ENCODE measurements at regions not wholly inside any gene's neighbourhood (a gene's known extent, or its start where the extent isn't known, plus 50 kb on each side); places are given as distances from the start of the nearest gene placed in this dataset.

DNA sequence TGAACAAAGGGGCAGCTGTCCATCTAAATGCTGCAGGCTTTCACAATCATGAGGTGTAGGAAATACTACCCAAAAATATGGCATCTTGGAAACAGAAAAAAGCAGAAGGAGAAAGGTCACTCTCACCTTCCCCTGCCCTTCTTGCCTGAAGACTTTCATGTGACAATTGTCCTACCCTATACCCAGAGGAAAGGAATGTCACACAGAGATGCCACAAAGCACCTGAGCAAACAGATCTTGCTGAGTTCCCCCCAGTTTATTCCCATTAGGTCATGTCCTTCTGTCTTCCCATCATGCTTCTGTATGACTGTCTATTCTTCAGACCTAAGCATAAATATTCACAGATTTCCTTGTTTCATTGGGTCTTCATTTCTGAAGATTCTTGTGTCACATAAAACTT is 95.5 kb upstream of the KCNK12 start:
- CTCF ChIA-PET (ENCODE audit: partially characterized antibody) = interaction anchor here (0.9 to 9.2 kb wide), 3 partner anchors 12 to 101 kb away, joined by 3 to 64 read pairs (median 4); no protein-coding TSS in a partner anchor
- POLR2A ChIA-PET (ENCODE audit: partially characterized antibody) = interaction anchor here (0.8 to 1.5 kb wide), 3 partner anchors 10 to 99 kb away, joined by 3 to 4 read pairs (median 3); no protein-coding TSS in a partner anchor
- H3K23me2 ChIP-seq (ENCODE audit: low read depth, low read length) = no peaks in the 10 kb centered on the region

More for the DNA sequence above, 95.5 kb upstream of the KCNK12 start:
- Histone ChIP-seq H3K79me2 (ENCODE audit: control insufficient read depth in 1 of 2, insufficient read depth in 2 of 2, low read length in 2 of 2) (no peaks in the 10 kb centered on the region), H2BK5ac (ENCODE audit: low read depth, low read length) (no peak overlapping the region), H2BK12ac (ENCODE audit: low read depth, low read length) (peak overlapping the region; percentile 11; the same call in 1 of the 2 replicates), H2BK15ac (ENCODE audit: low read length) (no peak overlapping the region), H3K14ac (ENCODE audit: insufficient read length) (no peak overlapping the region), H4K91ac (replicated peaks; ENCODE audit: insufficient read length, low read length) (no peak overlapping the region), H4K8ac (ENCODE audit: extremely low read depth, insufficient read depth, low read length) (no peak overlapping the region), H3K36me3 (ENCODE audit: control insufficient read depth in 2 of 4, insufficient read depth in 4 of 4, low read length in 3 of 4) (no peaks in the 10 kb centered on the region), H3K27me3 (replicated peaks in 1 of 4; ENCODE audit: control insufficient read depth in 3 of 4, extremely low read depth in 1 of 4, insufficient read depth in 3 of 4, low read length in 3 of 4) (no peaks in the 10 kb centered on the region), H3K79me1 (ENCODE audit: low read depth, low read length) (no peaks in the 10 kb centered on the region), H2BK20ac (ENCODE audit: low read length) (peak overlapping the region; percentile 96; the same call in 1 of the 2 replicates), H3K4ac (replicated peaks; ENCODE audit: insufficient read length, low read depth, low read length) (no peak overlapping the region), H4K5ac (ENCODE audit: insufficient read length, low read depth, low read length) (no peak overlapping the region), H3K27ac (ENCODE audit: low read depth, low read length) (no peak overlapping the region), H3K4me3 (ENCODE audit: extremely low read depth in 1 of 4, insufficient read depth in 2 of 4, low read depth in 3 of 4, low read length in 4 of 4) (no peak overlapping the region), H3K9ac (replicated peaks in 1 of 4; ENCODE audit: extremely low read depth in 1 of 4, low read depth in 3 of 4, low read length in 3 of 4) (no peak overlapping the region), H2BK120ac (replicated peaks; ENCODE audit: low read depth, low read length) (no peak overlapping the region), H4K20me1 (replicated peaks in 1 of 2; ENCODE audit: control insufficient read depth in 1 of 2, insufficient read depth in 2 of 2, low read length in 2 of 2) (no peaks in the 10 kb centered on the region), H2AFZ (ENCODE audit: low read length) (no peak overlapping the region), H3K56ac (replicated peaks; ENCODE audit: insufficient read length, low read depth, low read length) (no peak overlapping the region), H3K4me1 (replicated peaks in 1 of 4; ENCODE audit: control insufficient read depth in 3 of 4, insufficient read depth in 4 of 4, low read length in 3 of 4) (peaks cover 2 to 15% (median 10%) of the 10 kb centered on the region in 4 experiments; a peak in 5 of 7 replicates), H3K18ac (ENCODE audit: extremely low read depth, low read length) (no peak overlapping the region), H3K9me3 (ENCODE audit: insufficient read depth in 2 of 2, low read depth in 1 of 2, low read length in 1 of 2) (no peaks in the 10 kb centered on the region), H3K4me2 (ENCODE audit: insufficient read depth in 1 of 2, low read depth in 2 of 2, low read length in 2 of 2) (no peak overlapping the region), H3K23ac (ENCODE audit: insufficient read length) (no peak overlapping the region), H2AK5ac (ENCODE audit: low read depth, low read length) (no peak overlapping the region)
- no peak for TF ChIP-seq SAP30 (IDR thresholded peaks at IDR 0.05; ENCODE audit: insufficient read depth, insufficient replicate concordance, low read length)
- no peak for TF ChIP-seq SUZ12 (IDR thresholded peaks at IDR 0.05; ENCODE audit: low read length)
- TF ChIP-seq, protein P1, sequence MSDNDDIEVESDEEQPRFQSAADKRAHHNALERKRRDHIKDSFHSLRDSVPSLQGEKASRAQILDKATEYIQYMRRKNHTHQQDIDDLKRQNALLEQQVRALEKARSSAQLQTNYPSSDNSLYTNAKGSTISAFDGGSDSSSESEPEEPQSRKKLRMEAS (IDR thresholded peaks at IDR 0.05) = no peak
- TF ChIP-seq RBBP5 (IDR thresholded peaks at IDR 0.05; ENCODE audit: borderline replicate concordance, low read depth, low read length) = no peak
- no peak for TF ChIP-seq TAF7 (optimal IDR thresholded peaks at IDR 0.05; ENCODE audit: borderline replicate concordance, low read depth, low read length)
- TF ChIP-seq NANOG (IDR thresholded peaks at IDR 0.05; ENCODE audit: insufficient read depth, low read depth, low read length, poor library complexity, severe bottlenecking) = no peak
- TF ChIP-seq BACH1 (IDR thresholded peaks at IDR 0.05; ENCODE audit: low read length) = no peak
- TF ChIP-seq SIRT6 (IDR thresholded peaks at IDR 0.05; ENCODE audit: low read length) = no peak
- no peak for TF ChIP-seq TCF12 (IDR thresholded peaks at IDR 0.05; ENCODE audit: low read depth, low read length)
- TF ChIP-seq, protein P2, sequence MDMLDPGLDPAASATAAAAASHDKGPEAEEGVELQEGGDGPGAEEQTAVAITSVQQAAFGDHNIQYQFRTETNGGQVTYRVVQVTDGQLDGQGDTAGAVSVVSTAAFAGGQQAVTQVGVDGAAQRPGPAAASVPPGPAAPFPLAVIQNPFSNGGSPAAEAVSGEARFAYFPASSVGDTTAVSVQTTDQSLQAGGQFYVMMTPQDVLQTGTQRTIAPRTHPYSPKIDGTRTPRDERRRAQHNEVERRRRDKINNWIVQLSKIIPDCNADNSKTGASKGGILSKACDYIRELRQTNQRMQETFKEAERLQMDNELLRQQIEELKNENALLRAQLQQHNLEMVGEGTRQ (IDR thresholded peaks at IDR 0.05; ENCODE audit: low read length) = no peak
- TF ChIP-seq JUND (IDR thresholded peaks at IDR 0.05; ENCODE audit: low read length) = no peak
- TF ChIP-seq JUN (IDR thresholded peaks at IDR 0.05; ENCODE audit: low read depth, low read length) = no peak
- TF ChIP-seq GTF2F1 (IDR thresholded peaks at IDR 0.05; ENCODE audit: borderline replicate concordance, low read depth, low read length) = no peak
- DNase-seq (ENCODE audit: low read depth in 1 of 2, low spot score in 2 of 2) = no peak
- FAIRE-seq = no peak

Data from H1 (cell line).